ENCODE measurements at regions not wholly inside any gene's neighbourhood (a gene's known extent, or its start where the extent isn't known, plus 50 kb on each side); places are given as distances from the start of the nearest gene placed in this dataset.

- TF ChIP-seq CREB1 (IDR thresholded peaks at IDR 0.05; ENCODE audit: low read depth) (no peak), PML (IDR thresholded peaks at IDR 0.05; ENCODE audit: low read length) (no peak), RELB (IDR thresholded peaks at IDR 0.05; ENCODE audit: low read depth) (no peak), NR2F1 (conservative IDR thresholded peaks at IDR 0.05) (no peak), BACH1 (IDR thresholded peaks at IDR 0.05; ENCODE audit: borderline replicate concordance) (no peak), STAT3 (IDR thresholded peaks at IDR 0.05; ENCODE audit: low read depth, low read length) (no peak), RFX5 (IDR thresholded peaks at IDR 0.05; ENCODE audit: low read depth, low read length) (no peak), NFYB (IDR thresholded peaks at IDR 0.05; ENCODE audit: insufficient read depth, low read depth, low read length) (no peak), RELA (IDR thresholded peaks at IDR 0.05; ENCODE audit: borderline replicate concordance, partially characterized antibody) (no peak), BCLAF1 (IDR thresholded peaks at IDR 0.05) (no peak)
- H3K4me1 ChIP-seq (ENCODE audit: control insufficient read depth, insufficient read depth, low read length), result no peaks in the 10 kb centered on the region
- no peak for DNase-seq (ENCODE audit: low read depth, low spot score)
- H3K79me2 ChIP-seq (ENCODE audit: control insufficient read depth, insufficient read depth, low read length), result no peaks in the 10 kb centered on the region
- ChIA-PET CTCF (no interaction called here), SMC1A (ENCODE audit: uncharacterized antibody, unreplicated experiment) (interaction anchor here (0.8 to 1.7 kb wide), 3 partner anchors 9 to 54 kb away, joined by 3 to 5 read pairs (median 3); no protein-coding TSS in a partner anchor), RAD21 (ENCODE audit: unreplicated experiment) (no interaction called here), POLR2A (no interaction called here)
- H3K27me3 ChIP-seq (replicated peaks in 1 of 2; ENCODE audit: control insufficient read depth in 2 of 2, insufficient read depth in 2 of 2, low read length in 1 of 2), result no peaks in the 10 kb centered on the region
- no peak for ATAC-seq
- H3K27ac ChIP-seq (ENCODE audit: control insufficient read depth, insufficient read depth), result no peak overlapping the region
- H3K4me2 ChIP-seq (ENCODE audit: control insufficient read depth, insufficient read depth), result no peak overlapping the region
- intact Hi-C loops (cut with micrococcal nuclease; ENCODE audit: unreplicated experiment) (no loop called here), in situ Hi-C loops (cut with MboI) (no loop called here)
- no peak overlapping the region for H3K4me3 ChIP-seq
- WGBS (ENCODE audit: insufficient coverage, insufficient replicate concordance, low lambda C conversion rate, missing lambda C conversion rate), result 0% methylated on average over 2 of the region's 2 CpGs
- FAIRE-seq, result no peak
- H2AFZ ChIP-seq (ENCODE audit: control insufficient read depth, low read depth, low read length), result no peak overlapping the region
- BruUV-seq (replicated peaks), result no TSS peak
- no peaks in the 10 kb centered on the region for H3K36me3 ChIP-seq (ENCODE audit: control insufficient read depth in 2 of 2, insufficient read depth in 2 of 2, low read length in 1 of 2)
- H3K9me3 ChIP-seq (replicated peaks; ENCODE audit: control insufficient read depth, insufficient read depth, low read length), result no peaks in the 10 kb centered on the region
- no peak overlapping the region for H3K9ac ChIP-seq (ENCODE audit: control insufficient read depth, insufficient read depth, low read length)
- no peaks in the 10 kb centered on the region for H4K20me1 ChIP-seq (ENCODE audit: control insufficient read depth, insufficient read depth)
Observed at GRCh38 chr7:84783141-84783778, 403.6 kb downstream of the SEMA3D start.

Measured in GM12878 (cell line).